ENCODE measurements at regions not wholly inside any gene's neighbourhood (a gene's known extent, or its start where the extent isn't known, plus 50 kb on each side); places are given as distances from the start of the nearest gene placed in this dataset.

GRCh38 chr12:4858386-4858785 lies 51.3 kb upstream of the KCNA1 start:
- no peak for DNase-seq (ENCODE audit: low read depth)

- no peak for DNase-seq (ENCODE audit: low read depth)
These were observed 50.1 kb upstream of the KCNA1 start for GRCh38 chr12:4859478-4860210.

All from fibroblast of gingiva (primary cell).